ENCODE measurements at regions not wholly inside any gene's neighbourhood (a gene's known extent, or its start where the extent isn't known, plus 50 kb on each side); places are given as distances from the start of the nearest gene placed in this dataset.

- H3K36me3 ChIP-seq (replicated peaks in 1 of 2; ENCODE audit: control insufficient read depth in 2 of 2, insufficient read depth in 2 of 2, low read length in 2 of 2): no peaks in the 10 kb centered on the region
- no peaks in the 10 kb centered on the region for H3K9me3 ChIP-seq (replicated peaks in 1 of 2; ENCODE audit: control insufficient read depth in 2 of 2, insufficient read depth in 1 of 2, low read depth in 1 of 2, low read length in 2 of 2)
- no peak overlapping the region for H2AFZ ChIP-seq (ENCODE audit: low read length)
- no peak overlapping the region for H4K91ac ChIP-seq (ENCODE audit: low read depth, low read length, poor library complexity)
- H2BK12ac ChIP-seq (ENCODE audit: low read length): no peak overlapping the region
- H2BK5ac ChIP-seq (ENCODE audit: low read length): no peak overlapping the region
- H3K4me3 ChIP-seq (ENCODE audit: low read length in 2 of 2): no peak overlapping the region
- no CpG with 5 or more reads among the region's 2 CpGs for WGBS, 2 donors (ENCODE audit: extremely low coverage in 2 of 2, insufficient read length in 2 of 2, insufficient replicate concordance in 1 of 2)
- H2BK120ac ChIP-seq (ENCODE audit: low read depth, low read length): no peak overlapping the region
- no peak overlapping the region for H3K4ac ChIP-seq (ENCODE audit: low read length)
- no peak overlapping the region for H2BK15ac ChIP-seq (ENCODE audit: low read length)
- H4K8ac ChIP-seq (ENCODE audit: low read depth, low read length): no peak overlapping the region
- no peaks in the 10 kb centered on the region for H3K27me3 ChIP-seq (ENCODE audit: control insufficient read depth in 3 of 3, insufficient read depth in 3 of 3, low read depth in 1 of 3, low read length in 3 of 3)
- no peak overlapping the region for H3K27ac ChIP-seq (replicated peaks; ENCODE audit: low read length)
- H3K79me1 ChIP-seq (ENCODE audit: low read depth, low read length): no peaks in the 10 kb centered on the region
- peaks cover 0 to under 1% of the 10 kb centered on the region in 2 donors for H3K4me1 ChIP-seq (ENCODE audit: control insufficient read depth in 2 of 2, insufficient read depth in 1 of 2, low read depth in 1 of 2, low read length in 2 of 2)
- no peak overlapping the region for H3K4me2 ChIP-seq (ENCODE audit: insufficient read depth, low read length, poor library complexity, severe bottlenecking)
- H3K14ac ChIP-seq (ENCODE audit: low read length): no peak overlapping the region
- no peak for DNase-seq (ENCODE audit: low spot score)
- no peak overlapping the region for H3K9ac ChIP-seq (ENCODE audit: low read depth, low read length, poor library complexity)
- no peak overlapping the region for H2AK5ac ChIP-seq (ENCODE audit: low read depth, low read length)
- H3K18ac ChIP-seq (ENCODE audit: low read length): no peak overlapping the region
- no peak overlapping the region for H3K23ac ChIP-seq (ENCODE audit: low read depth, low read length, poor library complexity)
Observed at GRCh38 chr13:110012102-110012739, 225.8 kb upstream of the IRS2 start.

GRCh38 chr13:110010404-110011138 is 224.2 kb upstream of the IRS2 start:
- no peak overlapping the region for H4K8ac ChIP-seq (ENCODE audit: low read depth, low read length)
- H3K4me2 ChIP-seq (ENCODE audit: insufficient read depth, low read length, poor library complexity, severe bottlenecking): no peak overlapping the region
- no peak overlapping the region for H2BK15ac ChIP-seq (ENCODE audit: low read length)
- no peak overlapping the region for H2BK5ac ChIP-seq (ENCODE audit: low read length)
- no peak for DNase-seq (ENCODE audit: low spot score)
- H3K27ac ChIP-seq (replicated peaks; ENCODE audit: low read length): no peak overlapping the region
- H4K91ac ChIP-seq (ENCODE audit: low read depth, low read length, poor library complexity): no peak overlapping the region
- no peak overlapping the region for H3K9ac ChIP-seq (ENCODE audit: low read depth, low read length, poor library complexity)
- no peaks in the 10 kb centered on the region for H3K4me1 ChIP-seq (ENCODE audit: control insufficient read depth in 2 of 2, insufficient read depth in 1 of 2, low read depth in 1 of 2, low read length in 2 of 2)
- no peaks in the 10 kb centered on the region for H3K36me3 ChIP-seq (replicated peaks in 1 of 2; ENCODE audit: control insufficient read depth in 2 of 2, insufficient read depth in 2 of 2, low read length in 2 of 2)
- no peak overlapping the region for H2BK12ac ChIP-seq (ENCODE audit: low read length)
- H3K79me1 ChIP-seq (ENCODE audit: low read depth, low read length): no peaks in the 10 kb centered on the region
- no peaks in the 10 kb centered on the region for H3K27me3 ChIP-seq (ENCODE audit: control insufficient read depth in 3 of 3, insufficient read depth in 3 of 3, low read depth in 1 of 3, low read length in 3 of 3)
- H3K4ac ChIP-seq (ENCODE audit: low read length): no peak overlapping the region
- no CpG with 5 or more reads among the region's 5 CpGs for WGBS, 2 donors (ENCODE audit: extremely low coverage in 2 of 2, insufficient read length in 2 of 2, insufficient replicate concordance in 1 of 2)
- H3K18ac ChIP-seq (ENCODE audit: low read length): no peak overlapping the region
- H3K23ac ChIP-seq (ENCODE audit: low read depth, low read length, poor library complexity): no peak overlapping the region
- no peak overlapping the region for H3K4me3 ChIP-seq (ENCODE audit: low read length in 2 of 2)
- no peak overlapping the region for H2BK120ac ChIP-seq (ENCODE audit: low read depth, low read length)
- H3K14ac ChIP-seq (ENCODE audit: low read length): no peak overlapping the region
- no peak overlapping the region for H2AK5ac ChIP-seq (ENCODE audit: low read depth, low read length)
- no peak overlapping the region for H2AFZ ChIP-seq (ENCODE audit: low read length)
- no peaks in the 10 kb centered on the region for H3K9me3 ChIP-seq (replicated peaks in 1 of 2; ENCODE audit: control insufficient read depth in 2 of 2, insufficient read depth in 1 of 2, low read depth in 1 of 2, low read length in 2 of 2)

- Histone ChIP-seq H2AK5ac (ENCODE audit: low read depth, low read length) (no peak overlapping the region), H3K79me1 (ENCODE audit: low read depth, low read length) (no peaks in the 10 kb centered on the region), H2AFZ (ENCODE audit: low read length) (no peak overlapping the region), H3K14ac (ENCODE audit: low read length) (no peak overlapping the region), H3K9me3 (replicated peaks in 1 of 2; ENCODE audit: control insufficient read depth in 2 of 2, insufficient read depth in 1 of 2, low read depth in 1 of 2, low read length in 2 of 2) (no peaks in the 10 kb centered on the region), H3K4me2 (ENCODE audit: insufficient read depth, low read length, poor library complexity, severe bottlenecking) (no peak overlapping the region), H3K9ac (ENCODE audit: low read depth, low read length, poor library complexity) (no peak overlapping the region), H3K27me3 (ENCODE audit: control insufficient read depth in 3 of 3, insufficient read depth in 3 of 3, low read depth in 1 of 3, low read length in 3 of 3) (no peaks in the 10 kb centered on the region), H2BK12ac (ENCODE audit: low read length) (no peak overlapping the region), H3K18ac (ENCODE audit: low read length) (no peak overlapping the region), H4K91ac (ENCODE audit: low read depth, low read length, poor library complexity) (no peak overlapping the region), H2BK5ac (ENCODE audit: low read length) (no peak overlapping the region), H3K4me3 (ENCODE audit: low read length in 2 of 2) (no peak overlapping the region), H2BK120ac (ENCODE audit: low read depth, low read length) (no peak overlapping the region), H3K4ac (ENCODE audit: low read length) (no peak overlapping the region), H3K23ac (ENCODE audit: low read depth, low read length, poor library complexity) (no peak overlapping the region), H4K8ac (ENCODE audit: low read depth, low read length) (no peak overlapping the region), H3K27ac (replicated peaks; ENCODE audit: low read length) (no peak overlapping the region), H2BK15ac (ENCODE audit: low read length) (no peak overlapping the region), H3K4me1 (ENCODE audit: control insufficient read depth in 2 of 2, insufficient read depth in 1 of 2, low read depth in 1 of 2, low read length in 2 of 2) (no peaks in the 10 kb centered on the region), H3K36me3 (replicated peaks in 1 of 2; ENCODE audit: control insufficient read depth in 2 of 2, insufficient read depth in 2 of 2, low read length in 2 of 2) (no peaks in the 10 kb centered on the region)
- no CpG with 5 or more reads among the region's 3 CpGs for WGBS, 2 donors (ENCODE audit: extremely low coverage in 2 of 2, insufficient read length in 2 of 2, insufficient replicate concordance in 1 of 2)
- DNase-seq (ENCODE audit: low spot score): no peak
Observed at GRCh38 chr13:110008816-110009215, 222.4 kb upstream of the IRS2 start.

- no peak overlapping the region for H2AFZ ChIP-seq (ENCODE audit: low read length)
- H3K4me1 ChIP-seq (ENCODE audit: control insufficient read depth in 2 of 2, insufficient read depth in 1 of 2, low read depth in 1 of 2, low read length in 2 of 2): no peaks in the 10 kb centered on the region
- H2BK120ac ChIP-seq (ENCODE audit: low read depth, low read length): no peak overlapping the region
- no peak overlapping the region for H3K23ac ChIP-seq (ENCODE audit: low read depth, low read length, poor library complexity)
- no peak overlapping the region for H3K27ac ChIP-seq (replicated peaks; ENCODE audit: low read length)
- H3K27me3 ChIP-seq (ENCODE audit: control insufficient read depth in 3 of 3, insufficient read depth in 3 of 3, low read depth in 1 of 3, low read length in 3 of 3): peaks cover 0 to 8% (median 0%) of the 10 kb centered on the region in 3 experiments
- H3K18ac ChIP-seq (ENCODE audit: low read length): no peak overlapping the region
- H4K8ac ChIP-seq (ENCODE audit: low read depth, low read length): no peak overlapping the region
- DNase-seq (ENCODE audit: low spot score): no peak
- no peak overlapping the region for H3K14ac ChIP-seq (ENCODE audit: low read length)
- H3K4me2 ChIP-seq (ENCODE audit: insufficient read depth, low read length, poor library complexity, severe bottlenecking): no peak overlapping the region
- no peak overlapping the region for H2BK12ac ChIP-seq (ENCODE audit: low read length)
- no peak overlapping the region for H3K4me3 ChIP-seq (ENCODE audit: low read length in 2 of 2)
- H3K4ac ChIP-seq (ENCODE audit: low read length): no peak overlapping the region
- H2BK5ac ChIP-seq (ENCODE audit: low read length): no peak overlapping the region
- no peak overlapping the region for H3K9ac ChIP-seq (ENCODE audit: low read depth, low read length, poor library complexity)
- no peaks in the 10 kb centered on the region for H3K36me3 ChIP-seq (replicated peaks in 1 of 2; ENCODE audit: control insufficient read depth in 2 of 2, insufficient read depth in 2 of 2, low read length in 2 of 2)
- H4K91ac ChIP-seq (ENCODE audit: low read depth, low read length, poor library complexity): no peak overlapping the region
- no peaks in the 10 kb centered on the region for H3K79me1 ChIP-seq (ENCODE audit: low read depth, low read length)
- H2AK5ac ChIP-seq (ENCODE audit: low read depth, low read length): no peak overlapping the region
- no peak overlapping the region for H2BK15ac ChIP-seq (ENCODE audit: low read length)
- H3K9me3 ChIP-seq (replicated peaks in 1 of 2; ENCODE audit: control insufficient read depth in 2 of 2, insufficient read depth in 1 of 2, low read depth in 1 of 2, low read length in 2 of 2): no peaks in the 10 kb centered on the region
- no CpG with 5 or more reads among the region's 8 CpGs for WGBS, 2 donors (ENCODE audit: extremely low coverage in 2 of 2, insufficient read length in 2 of 2, insufficient replicate concordance in 1 of 2)
Observed at GRCh38 chr13:110006304-110006703, 219.9 kb upstream of the IRS2 start.
